HepG2 (cell line): ENCODE measurements at regions not wholly inside any gene's neighbourhood (a gene's known extent, or its start where the extent isn't known, plus 50 kb on each side); places are given as distances from the start of the nearest gene placed in this dataset.

Source experiments
- ATAC-seq: fragments of 200-7000 bp; cut with Tn5 transposase; 3 replicates; pipeline ENCODE4 v1.9.1; 2020; ENCODE audit warnings: mild to moderate bottlenecking, moderate library complexity
- BruUV-seq: library from RNA; stranded (reverse); fragments of 400-500 nt; replicated peaks from 2 replicates; lab custom pipeline; 2021; lab: Mats Ljungman, UMichigan
- CTCF ChIA-PET: fragments of 300-600 bp; formaldehyde crosslinking; extraction: SDS; loops from one replicate; lab custom pipeline; 2021; ENCODE audit warnings: low total read pairs, inconsistent platforms, low intra/inter-chr PET ratio; lab: Yijun Ruan, JAX
- POLR2A ChIA-PET: fragments of 350-600 bp; sonication (Branson Sonifier 250); formaldehyde crosslinking; loops from one replicate; lab custom pipeline; 2020; ENCODE audit warnings: antibody characterized with exemption, inconsistent platforms; lab: Yijun Ruan, JAX
- DNase-seq: peaks from one replicate; pipeline ENCODE4 v3.0.0-alpha.2; 2015; ENCODE audit warnings: low spot score
- FAIRE-seq: peaks from 3 replicates; lab custom pipeline; 2011; peaks lifted over from hg19 to GRCh38; lab: Jason Lieb, UNC
- H2AFZ ChIP-seq: one replicate; pipeline ENCODE4 v1.6.1; 2011; ENCODE audit warnings: low read length, inconsistent platforms
- H3K27ac ChIP-seq: fragments of 300-600 bp; 3 replicates; pipeline ENCODE4 v1.8.0; 2011; ENCODE audit warnings: mixed run types, mild to moderate bottlenecking, mixed read lengths, low read length, inconsistent platforms; ENCODE audit not compliant: insufficient read depth; ENCODE audit errors: extremely low read length
- H3K27me3 ChIP-seq, 2 experiments: fragments of 200-600 bp in 1 of 2; 2 replicates in 1 of 2; 3 replicates in 1 of 2; pipeline versions ENCODE4 v1.6.0 to v1.8.0; 2011; ENCODE audit warnings: low read length in 2 of 2, mild to moderate bottlenecking in 2 of 2, moderate library complexity in 2 of 2, inconsistent platforms in 1 of 2; ENCODE audit not compliant: insufficient read depth in 2 of 2, control insufficient read depth in 1 of 2
- H3K36me3 ChIP-seq, 2 experiments: fragments of 200-600 bp in 1 of 2; replicated peaks in 1 of 2; 2 replicates in 1 of 2; 3 replicates in 1 of 2; pipeline versions ENCODE4 v1.5.1 to v1.8.0; 2011; ENCODE audit warnings: low read length in 2 of 2, inconsistent platforms in 1 of 2; ENCODE audit not compliant: insufficient read depth in 2 of 2, control insufficient read depth in 1 of 2
- H3K4me1 ChIP-seq: 2 replicates; pipeline ENCODE4 v1.5.1; 2012; ENCODE audit warnings: low read length, inconsistent platforms; ENCODE audit not compliant: insufficient read depth
- H3K4me2 ChIP-seq: 2 replicates; pipeline ENCODE4 v1.6.0; 2011; ENCODE audit warnings: low read depth, low read length, inconsistent platforms
- H3K4me3 ChIP-seq, 3 experiments: fragments of 200-600 bp in 1 of 3; sonication (generic), shearing (Covaris generic) in 1 of 3; replicated peaks in 1 of 3; 2 replicates each; pipeline ENCODE4 v1.5.1; 2011 to 2016; ENCODE audit warnings: low read length in 3 of 3, inconsistent platforms in 2 of 3, low read depth in 2 of 3, mild to moderate bottlenecking in 2 of 3, control low read depth in 1 of 3, mixed read lengths in 1 of 3; ENCODE audit not compliant: insufficient read depth in 1 of 3
- H3K79me2 ChIP-seq: one replicate; pipeline ENCODE4 v1.6.1; 2011; ENCODE audit warnings: low read length, inconsistent platforms; ENCODE audit not compliant: insufficient read depth
- H3K9ac ChIP-seq: 2 replicates; pipeline ENCODE4 v1.6.0; 2011; ENCODE audit warnings: mild to moderate bottlenecking, low read depth, low read length, inconsistent platforms; ENCODE audit not compliant: insufficient read depth
- H3K9me3 ChIP-seq: 2 replicates; pipeline ENCODE4 v1.5.1; 2012; ENCODE audit warnings: mild to moderate bottlenecking, low read length
- H4K20me1 ChIP-seq: 2 replicates; pipeline ENCODE4 v1.6.0; 2011; ENCODE audit warnings: inconsistent platforms, mild to moderate bottlenecking, low read length, moderate library complexity; ENCODE audit not compliant: insufficient read depth
- ARID2 ChIP-seq: sonication (generic); formaldehyde crosslinking; IDR thresholded peaks from 2 replicates; pipeline ENCODE4 v1.8.1; 2022; ENCODE audit warnings: mild to moderate bottlenecking, missing genetic modification reagents, borderline replicate concordance
- GLI4 ChIP-seq: sonication (generic); formaldehyde crosslinking; IDR thresholded peaks from 2 replicates; pipeline ENCODE4 v1.5.1; 2020; ENCODE audit warnings: missing genetic modification reagents, mild to moderate bottlenecking, moderate library complexity, borderline replicate concordance
- JUN ChIP-seq: sonication (generic); formaldehyde crosslinking; IDR thresholded peaks from 2 replicates; pipeline ENCODE4 v1.4.0; 2020; ENCODE audit warnings: mild to moderate bottlenecking, missing genetic modification reagents
- MEF2D ChIP-seq: sonication (generic); formaldehyde crosslinking; IDR thresholded peaks from 2 replicates; pipeline ENCODE4 v1.5.1; 2020; ENCODE audit warnings: mild to moderate bottlenecking, missing genetic modification reagents
- MLLT10 ChIP-seq: sonication (generic); formaldehyde crosslinking; IDR thresholded peaks from 2 replicates; pipeline ENCODE4 v1.4.0; 2020; ENCODE audit warnings: missing genetic modification reagents
- NPAS2 ChIP-seq: sonication (generic); formaldehyde crosslinking; IDR thresholded peaks from 2 replicates; pipeline ENCODE4 v1.8.0; 2022; ENCODE audit warnings: mild to moderate bottlenecking, missing genetic modification reagents, borderline replicate concordance
- PPARG ChIP-seq: conservative IDR thresholded peaks from 2 replicates; pipeline ENCODE4 v1.6.1; 2016; ENCODE audit warnings: missing biosample characterization, missing genetic modification reagents
- SNAI1 ChIP-seq: sonication (generic); formaldehyde crosslinking; IDR thresholded peaks from 2 replicates; pipeline ENCODE4 v1.5.0; 2020; ENCODE audit warnings: mild to moderate bottlenecking, missing genetic modification reagents, borderline replicate concordance
- SRY ChIP-seq: sonication (generic); formaldehyde crosslinking; IDR thresholded peaks from 2 replicates; pipeline ENCODE4 v1.8.0; 2022; ENCODE audit warnings: mild to moderate bottlenecking, missing genetic modification reagents
- ZBTB8A ChIP-seq: sonication (generic); formaldehyde crosslinking; IDR thresholded peaks from 2 replicates; pipeline ENCODE4 v1.4.0; 2020; ENCODE audit warnings: mild to moderate bottlenecking, low read depth, missing genetic modification reagents, borderline replicate concordance
- ZFAT ChIP-seq: sonication (generic); formaldehyde crosslinking; conservative IDR thresholded peaks from 2 replicates; pipeline ENCODE4 v1.8.1; 2023; ENCODE audit warnings: missing genetic modification reagents, inconsistent platforms
- ZNF782 ChIP-seq: sonication (generic); formaldehyde crosslinking; IDR thresholded peaks from 2 replicates; pipeline ENCODE4 v1.4.0; 2020; ENCODE audit warnings: missing genetic modification reagents, mild to moderate bottlenecking, borderline replicate concordance
- ZNF792 ChIP-seq: IDR thresholded peaks from 2 replicates; pipeline ENCODE4 v1.6.1; 2016
- ZNF883 ChIP-seq: sonication (generic); formaldehyde crosslinking; IDR thresholded peaks from 2 replicates; pipeline ENCODE4 v1.5.1; 2020; ENCODE audit warnings: mild to moderate bottlenecking, missing genetic modification reagents; ENCODE audit errors: not compliant biosample characterization
- WGBS: methylation state at CpG from one replicate; pipeline ENCODE4 v1.1.6; 2017; ENCODE audit warnings: low lambda C conversion rate; 5-methylcytosine and 5-hydroxymethylcytosine counted together
- in situ Hi-C: cut with HindIII; loops from 2 replicates; pipeline ENCODE4 v1.10.0; 2017; ENCODE audit warnings: low pct_unique_long_range_greater_than_20kb; ENCODE audit not compliant: extremely low pct_ligation_motif_present
- intact Hi-C: fragments of 100-400 bp; cut with micrococcal nuclease; formaldehyde crosslinking; loops from one replicate; pipeline ENCODE4 v1.10.0; 2022; ENCODE audit not compliant: unreplicated experiment
- TF ChIP-seq, protein P1 (sequence below): sonication (generic); formaldehyde crosslinking; IDR thresholded peaks from 2 replicates; pipeline ENCODE4 v1.4.0; 2020; ENCODE audit warnings: low read depth, missing genetic modification reagents
- TF ChIP-seq, protein P2 (sequence below), 2 experiments: fragments of 450-650 bp in 1 of 2; sonication (generic) in 1 of 2; formaldehyde crosslinking; IDR thresholded peaks; 2 replicates each; pipeline versions ENCODE4 v1.5.0 to v1.8.0; 2020 to 2022; ENCODE audit warnings: mild to moderate bottlenecking in 1 of 2, missing genetic modification reagents in 1 of 2

DNA sequence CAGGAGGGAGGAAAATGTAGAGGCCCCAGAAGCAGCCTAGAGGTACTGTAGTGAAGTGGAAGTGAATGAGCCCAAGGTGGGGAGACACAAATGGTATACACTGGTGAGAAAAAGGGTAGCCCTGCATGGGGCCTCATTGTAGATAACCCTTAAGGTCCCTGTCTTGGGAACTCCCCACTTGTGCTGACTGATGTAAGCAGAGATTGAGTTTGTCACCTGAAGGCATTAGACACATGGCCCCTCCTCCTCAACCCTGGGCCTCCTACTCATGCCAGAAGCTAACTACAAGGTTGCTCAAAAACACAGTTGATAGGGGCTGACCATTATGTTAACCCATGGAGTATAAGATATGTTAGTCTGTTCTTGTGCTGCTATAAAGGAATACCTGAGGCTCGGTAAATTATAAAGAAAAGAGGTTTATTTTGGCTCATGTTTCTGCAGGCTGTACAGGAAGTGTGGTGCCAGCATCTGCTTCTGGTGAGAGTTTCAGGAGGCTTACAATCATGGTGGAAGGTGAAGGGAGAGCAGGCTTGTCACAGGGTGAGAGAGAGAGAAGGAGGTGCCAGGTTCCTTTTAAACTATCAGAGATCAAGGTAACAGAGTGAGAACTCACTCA lies 84.6 kb upstream of the RNU6-1 start:
- Histone ChIP-seq H3K4me3 (no peak overlapping the region), H3K36me3 (no peaks in the 10 kb centered on the region), H3K79me2 (no peaks in the 10 kb centered on the region), H3K9ac (no peak overlapping the region), H2AFZ (no peak overlapping the region), H3K9me3 (no peaks in the 10 kb centered on the region), H4K20me1 (no peaks in the 10 kb centered on the region), H3K27me3 (no peaks in the 10 kb centered on the region), H3K27ac (no peak overlapping the region), H3K4me1 (peaks cover 57% of the 10 kb centered on the region), H3K4me2 (no peak overlapping the region)
- DNase-seq (no peak), FAIRE-seq (no peak), ATAC-seq (no peak)
- BruUV-seq, result no TSS peak
- TF ChIP-seq ZBTB8A (CRISPR knock-in tag) (no peak), ZNF792 (no peak), NPAS2 (CRISPR knock-in tag) (no peak), PPARG (no peak), SRY (CRISPR knock-in tag) (no peak), ZNF883 (CRISPR knock-in tag) (no peak), MLLT10 (CRISPR knock-in tag) (no peak)
- ChIA-PET POLR2A (no interaction called here), CTCF (no interaction called here)
- intact Hi-C loops, result no loop called here
- 91% methylated on average over 1 of the region's 1 CpG for WGBS
- in situ Hi-C loops, result no loop called here

GRCh38 chr15:67925182-67925581 lies 85.3 kb upstream of the RNU6-1 start:
- Histone ChIP-seq H3K79me2 (no peaks in the 10 kb centered on the region), H3K9me3 (no peaks in the 10 kb centered on the region), H3K4me1 (peaks cover 64% of the 10 kb centered on the region), H3K27me3 (no peaks in the 10 kb centered on the region), H3K9ac (no peak overlapping the region), H4K20me1 (no peaks in the 10 kb centered on the region), H3K4me3 (no peak overlapping the region), H3K27ac (no peak overlapping the region), H2AFZ (no peak overlapping the region), H3K4me2 (no peak overlapping the region), H3K36me3 (no peaks in the 10 kb centered on the region)
- ChIA-PET POLR2A (no interaction called here), CTCF (no interaction called here)
- WGBS, result 98% methylated on average over 7 of the region's 7 CpGs
- no peak for DNase-seq
- intact Hi-C loops (no loop called here), in situ Hi-C loops (no loop called here)
- no peak for ATAC-seq
- BruUV-seq, result no TSS peak
- FAIRE-seq, result no peak
- TF ChIP-seq GLI4 (CRISPR knock-in tag) (no peak), ZNF782 (CRISPR knock-in tag) (no peak), SNAI1 (CRISPR knock-in tag) (no peak), ZFAT (CRISPR knock-in tag) (no peak), ARID2 (CRISPR knock-in tag) (no peak), MEF2D (CRISPR knock-in tag) (no peak), JUN (CRISPR knock-in tag) (no peak)
- TF ChIP-seq, protein P1, sequence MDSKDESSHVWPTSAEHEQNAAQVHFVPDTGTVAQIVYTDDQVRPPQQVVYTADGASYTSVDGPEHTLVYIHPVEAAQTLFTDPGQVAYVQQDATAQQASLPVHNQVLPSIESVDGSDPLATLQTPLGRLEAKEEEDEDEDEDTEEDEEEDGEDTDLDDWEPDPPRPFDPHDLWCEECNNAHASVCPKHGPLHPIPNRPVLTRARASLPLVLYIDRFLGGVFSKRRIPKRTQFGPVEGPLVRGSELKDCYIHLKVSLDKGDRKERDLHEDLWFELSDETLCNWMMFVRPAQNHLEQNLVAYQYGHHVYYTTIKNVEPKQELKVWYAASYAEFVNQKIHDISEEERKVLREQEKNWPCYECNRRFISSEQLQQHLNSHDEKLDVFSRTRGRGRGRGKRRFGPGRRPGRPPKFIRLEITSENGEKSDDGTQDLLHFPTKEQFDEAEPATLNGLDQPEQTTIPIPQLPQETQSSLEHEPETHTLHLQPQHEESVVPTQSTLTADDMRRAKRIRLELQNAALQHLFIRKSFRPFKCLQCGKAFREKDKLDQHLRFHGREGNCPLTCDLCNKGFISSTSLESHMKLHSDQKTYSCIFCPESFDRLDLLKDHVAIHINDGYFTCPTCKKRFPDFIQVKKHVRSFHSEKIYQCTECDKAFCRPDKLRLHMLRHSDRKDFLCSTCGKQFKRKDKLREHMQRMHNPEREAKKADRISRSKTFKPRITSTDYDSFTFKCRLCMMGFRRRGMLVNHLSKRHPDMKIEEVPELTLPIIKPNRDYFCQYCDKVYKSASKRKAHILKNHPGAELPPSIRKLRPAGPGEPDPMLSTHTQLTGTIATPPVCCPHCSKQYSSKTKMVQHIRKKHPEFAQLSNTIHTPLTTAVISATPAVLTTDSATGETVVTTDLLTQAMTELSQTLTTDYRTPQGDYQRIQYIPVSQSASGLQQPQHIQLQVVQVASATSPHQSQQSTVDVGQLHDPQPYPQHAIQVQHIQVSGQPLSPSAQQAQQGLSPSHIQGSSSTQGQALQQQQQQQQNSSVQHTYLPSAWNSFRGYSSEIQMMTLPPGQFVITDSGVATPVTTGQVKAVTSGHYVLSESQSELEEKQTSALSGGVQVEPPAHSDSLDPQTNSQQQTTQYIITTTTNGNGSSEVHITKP (CRISPR knock-in tag), result no peak
- TF ChIP-seq, protein P2, sequence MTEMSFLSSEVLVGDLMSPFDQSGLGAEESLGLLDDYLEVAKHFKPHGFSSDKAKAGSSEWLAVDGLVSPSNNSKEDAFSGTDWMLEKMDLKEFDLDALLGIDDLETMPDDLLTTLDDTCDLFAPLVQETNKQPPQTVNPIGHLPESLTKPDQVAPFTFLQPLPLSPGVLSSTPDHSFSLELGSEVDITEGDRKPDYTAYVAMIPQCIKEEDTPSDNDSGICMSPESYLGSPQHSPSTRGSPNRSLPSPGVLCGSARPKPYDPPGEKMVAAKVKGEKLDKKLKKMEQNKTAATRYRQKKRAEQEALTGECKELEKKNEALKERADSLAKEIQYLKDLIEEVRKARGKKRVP (CRISPR knock-in tag; IDR thresholded peaks at IDR 0.05), result no peak
